HepG2 (cell line): ENCODE measurements at regions not wholly inside any gene's neighbourhood (a gene's known extent, or its start where the extent isn't known, plus 50 kb on each side); places are given as distances from the start of the nearest gene placed in this dataset.

Experiments
- ATAC-seq: fragments of 200-7000 bp; cut with Tn5 transposase; 3 replicates; pipeline ENCODE4 v1.9.1; 2020; ENCODE audit warnings: mild to moderate bottlenecking, moderate library complexity
- BruUV-seq: library from RNA; stranded (reverse); fragments of 400-500 nt; replicated peaks from 2 replicates; lab custom pipeline; 2021; lab: Mats Ljungman, UMichigan
- CTCF ChIA-PET: fragments of 300-600 bp; formaldehyde crosslinking; extraction: SDS; loops from one replicate; lab custom pipeline; 2021; ENCODE audit warnings: low total read pairs, inconsistent platforms, low intra/inter-chr PET ratio; lab: Yijun Ruan, JAX
- POLR2A ChIA-PET: fragments of 350-600 bp; sonication (Branson Sonifier 250); formaldehyde crosslinking; loops from one replicate; lab custom pipeline; 2020; ENCODE audit warnings: antibody characterized with exemption, inconsistent platforms; lab: Yijun Ruan, JAX
- DNase-seq: peaks from one replicate; pipeline ENCODE4 v3.0.0-alpha.2; 2015; ENCODE audit warnings: low spot score
- FAIRE-seq: peaks from 3 replicates; lab custom pipeline; 2011; peaks lifted over from hg19 to GRCh38; lab: Jason Lieb, UNC
- H2AFZ ChIP-seq: one replicate; pipeline ENCODE4 v1.6.1; 2011; ENCODE audit warnings: low read length, inconsistent platforms
- H3K27ac ChIP-seq: fragments of 300-600 bp; 3 replicates; pipeline ENCODE4 v1.8.0; 2011; ENCODE audit warnings: mixed run types, mild to moderate bottlenecking, mixed read lengths, low read length, inconsistent platforms; ENCODE audit not compliant: insufficient read depth; ENCODE audit errors: extremely low read length
- H3K27me3 ChIP-seq, 2 experiments: fragments of 200-600 bp in 1 of 2; 2 replicates in 1 of 2; 3 replicates in 1 of 2; pipeline versions ENCODE4 v1.6.0 to v1.8.0; 2011; ENCODE audit warnings: low read length in 2 of 2, mild to moderate bottlenecking in 2 of 2, moderate library complexity in 2 of 2, inconsistent platforms in 1 of 2; ENCODE audit not compliant: insufficient read depth in 2 of 2, control insufficient read depth in 1 of 2
- H3K36me3 ChIP-seq, 2 experiments: fragments of 200-600 bp in 1 of 2; replicated peaks in 1 of 2; 2 replicates in 1 of 2; 3 replicates in 1 of 2; pipeline versions ENCODE4 v1.5.1 to v1.8.0; 2011; ENCODE audit warnings: low read length in 2 of 2, inconsistent platforms in 1 of 2; ENCODE audit not compliant: insufficient read depth in 2 of 2, control insufficient read depth in 1 of 2
- H3K4me1 ChIP-seq: 2 replicates; pipeline ENCODE4 v1.5.1; 2012; ENCODE audit warnings: low read length, inconsistent platforms; ENCODE audit not compliant: insufficient read depth
- H3K4me2 ChIP-seq: 2 replicates; pipeline ENCODE4 v1.6.0; 2011; ENCODE audit warnings: low read depth, low read length, inconsistent platforms
- H3K4me3 ChIP-seq, 3 experiments: fragments of 200-600 bp in 1 of 3; sonication (generic), shearing (Covaris generic) in 1 of 3; replicated peaks in 1 of 3; 2 replicates each; pipeline ENCODE4 v1.5.1; 2011 to 2016; ENCODE audit warnings: low read length in 3 of 3, inconsistent platforms in 2 of 3, low read depth in 2 of 3, mild to moderate bottlenecking in 2 of 3, control low read depth in 1 of 3, mixed read lengths in 1 of 3; ENCODE audit not compliant: insufficient read depth in 1 of 3
- H3K79me2 ChIP-seq: one replicate; pipeline ENCODE4 v1.6.1; 2011; ENCODE audit warnings: low read length, inconsistent platforms; ENCODE audit not compliant: insufficient read depth
- H3K9ac ChIP-seq: 2 replicates; pipeline ENCODE4 v1.6.0; 2011; ENCODE audit warnings: mild to moderate bottlenecking, low read depth, low read length, inconsistent platforms; ENCODE audit not compliant: insufficient read depth
- H3K9me3 ChIP-seq: 2 replicates; pipeline ENCODE4 v1.5.1; 2012; ENCODE audit warnings: mild to moderate bottlenecking, low read length
- H4K20me1 ChIP-seq: 2 replicates; pipeline ENCODE4 v1.6.0; 2011; ENCODE audit warnings: inconsistent platforms, mild to moderate bottlenecking, low read length, moderate library complexity; ENCODE audit not compliant: insufficient read depth
- ETV5 ChIP-seq: IDR thresholded peaks from 2 replicates; pipeline ENCODE4 v1.6.1; 2018; ENCODE audit warnings: missing biosample characterization, missing genetic modification reagents, inconsistent platforms, borderline replicate concordance
- SKIL ChIP-seq: sonication (generic); formaldehyde crosslinking; IDR thresholded peaks from 2 replicates; pipeline ENCODE4 v1.8.0; 2022; ENCODE audit warnings: missing genetic modification reagents, mild to moderate bottlenecking, moderate library complexity, borderline replicate concordance
- ZNF350 ChIP-seq: sonication (generic); formaldehyde crosslinking; IDR thresholded peaks from 2 replicates; pipeline ENCODE4 v1.4.0; 2020; ENCODE audit warnings: mild to moderate bottlenecking, low read depth, missing genetic modification reagents, borderline replicate concordance
- ZNF768 ChIP-seq: sonication (generic); formaldehyde crosslinking; IDR thresholded peaks from 2 replicates; pipeline ENCODE4 v1.4.0; 2020; ENCODE audit warnings: missing genetic modification reagents
- WGBS: methylation state at CpG from one replicate; pipeline ENCODE4 v1.1.6; 2017; ENCODE audit warnings: low lambda C conversion rate; 5-methylcytosine and 5-hydroxymethylcytosine counted together
- in situ Hi-C: cut with HindIII; loops from 2 replicates; pipeline ENCODE4 v1.10.0; 2017; ENCODE audit warnings: low pct_unique_long_range_greater_than_20kb; ENCODE audit not compliant: extremely low pct_ligation_motif_present
- intact Hi-C: fragments of 100-400 bp; cut with micrococcal nuclease; formaldehyde crosslinking; loops from one replicate; pipeline ENCODE4 v1.10.0; 2022; ENCODE audit not compliant: unreplicated experiment

GRCh38 chr5:172558076-172558976 is 82.7 kb upstream of the NEURL1B start:
- TF ChIP-seq ZNF768 (CRISPR knock-in tag) (peak; percentile 77), SKIL (CRISPR knock-in tag) (no peak)
- Histone ChIP-seq H2AFZ (no peak overlapping the region), H3K9me3 (no peaks in the 10 kb centered on the region), H3K4me2 (no peak overlapping the region), H3K27me3 (peaks cover 8 to 47% of the 10 kb centered on the region in 2 experiments), H3K79me2 (no peaks in the 10 kb centered on the region), H3K9ac (no peak overlapping the region), H4K20me1 (no peaks in the 10 kb centered on the region), H3K4me1 (0 out of 2 replicates have a peak, but pooled peaks cover 7% of the 10 kb centered on the region), H3K27ac (no peak overlapping the region), H3K36me3 (no peaks in the 10 kb centered on the region), H3K4me3 (no peak overlapping the region)
- DNase-seq (no peak), FAIRE-seq (no peak), ATAC-seq (no peak)
- intact Hi-C loops, result no loop called here
- CTCF ChIA-PET, result no interaction called here
- 33% methylated on average over 13 of the region's 17 CpGs for WGBS
- in situ Hi-C loops, result no loop called here
- no TSS peak for BruUV-seq
- POLR2A ChIA-PET, result no interaction called here

GRCh38 chr5:172556971-172557461 is 84.0 kb upstream of the NEURL1B start:
- ATAC-seq (peak; percentile 84), DNase-seq (no peak), FAIRE-seq (no peak)
- 8% methylated on average over 12 of the region's 12 CpGs for WGBS
- Histone ChIP-seq H3K27me3 (peaks cover 11 to 51% of the 10 kb centered on the region in 2 experiments; a peak in 4 of 5 replicates), H3K36me3 (no peaks in the 10 kb centered on the region), H3K4me3 (no peak overlapping the region), H3K4me1 (0 out of 2 replicates have a peak, but pooled peaks cover 7% of the 10 kb centered on the region), H3K9ac (no peak overlapping the region), H3K9me3 (no peaks in the 10 kb centered on the region), H3K4me2 (no peak overlapping the region), H3K79me2 (no peaks in the 10 kb centered on the region), H4K20me1 (no peaks in the 10 kb centered on the region), H3K27ac (no peak overlapping the region), H2AFZ (no peak overlapping the region)
- CTCF ChIA-PET, result no interaction called here
- POLR2A ChIA-PET, result no interaction called here
- in situ Hi-C loops (no loop called here), intact Hi-C loops (no loop called here)
- TF ChIP-seq ZNF350 (CRISPR knock-in tag) (no peak), ETV5 (CRISPR knock-in tag) (no peak)
- BruUV-seq, result no TSS peak
